ENCODE measurements at regions not wholly inside any gene's neighbourhood (a gene's known extent, or its start where the extent isn't known, plus 50 kb on each side); places are given as distances from the start of the nearest gene placed in this dataset.

- no peak for TF ChIP-seq EZH2 (optimal IDR thresholded peaks at IDR 0.05; ENCODE audit: low read depth, low read length)
- no peak for TF ChIP-seq CTCF (IDR thresholded peaks at IDR 0.05; ENCODE audit: low read length)
These were observed 78.0 kb upstream of the AFDN start for GRCh38 chr6:167748458-167749379.

All from MM.1S (cell line).